ENCODE measurements at regions not wholly inside any gene's neighbourhood (a gene's known extent, or its start where the extent isn't known, plus 50 kb on each side); places are given as distances from the start of the nearest gene placed in this dataset.

- TF ChIP-seq BHLHE40 (IDR thresholded peaks at IDR 0.05; ENCODE audit: low read depth, low read length) = no peak
- TF ChIP-seq RFX5 (IDR thresholded peaks at IDR 0.05; ENCODE audit: low read depth, low read length) = no peak
- TF ChIP-seq CTCF (conservative IDR thresholded peaks at IDR 0.05; ENCODE audit: low read depth, low read length) = no peak
- TF ChIP-seq MXI1 (IDR thresholded peaks at IDR 0.05; ENCODE audit: borderline replicate concordance, low read depth, low read length) = no peak
- TF ChIP-seq, protein P1, sequence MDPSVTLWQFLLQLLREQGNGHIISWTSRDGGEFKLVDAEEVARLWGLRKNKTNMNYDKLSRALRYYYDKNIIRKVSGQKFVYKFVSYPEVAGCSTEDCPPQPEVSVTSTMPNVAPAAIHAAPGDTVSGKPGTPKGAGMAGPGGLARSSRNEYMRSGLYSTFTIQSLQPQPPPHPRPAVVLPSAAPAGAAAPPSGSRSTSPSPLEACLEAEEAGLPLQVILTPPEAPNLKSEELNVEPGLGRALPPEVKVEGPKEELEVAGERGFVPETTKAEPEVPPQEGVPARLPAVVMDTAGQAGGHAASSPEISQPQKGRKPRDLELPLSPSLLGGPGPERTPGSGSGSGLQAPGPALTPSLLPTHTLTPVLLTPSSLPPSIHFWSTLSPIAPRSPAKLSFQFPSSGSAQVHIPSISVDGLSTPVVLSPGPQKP (IDR thresholded peaks at IDR 0.05; ENCODE audit: borderline replicate concordance, low read depth, low read length) = no peak
- no peak for TF ChIP-seq RCOR1 (IDR thresholded peaks at IDR 0.05; ENCODE audit: insufficient replicate concordance, low read length)
- TF ChIP-seq RAD21 (IDR thresholded peaks at IDR 0.05; ENCODE audit: low read length) = no peak
- TF ChIP-seq MAFK (IDR thresholded peaks at IDR 0.05; ENCODE audit: low read depth, low read length) = no peak
- TF ChIP-seq NFE2L2 (IDR thresholded peaks at IDR 0.05; ENCODE audit: low read depth, low read length) = no peak
- TF ChIP-seq USF2 (IDR thresholded peaks at IDR 0.05; ENCODE audit: low read depth, low read length) = no peak
- no peak for TF ChIP-seq POLR2A (IDR thresholded peaks at IDR 0.05; ENCODE audit: low read depth, low read length)
- no peak for TF ChIP-seq FOS (IDR thresholded peaks at IDR 0.05; ENCODE audit: low read depth, low read length)
These were observed 254.6 kb upstream of the NT5E start for GRCh38 chr6:85195243-85195642.

All from IMR-90 (cell line).